K562 (cell line): ENCODE measurements at regions not wholly inside any gene's neighbourhood (a gene's known extent, or its start where the extent isn't known, plus 50 kb on each side); places are given as distances from the start of the nearest gene placed in this dataset.

Experiments used
- ATAC-seq: fragments of 200-7000 bp; cut with Tn5 transposase; 3 replicates; pipeline ENCODE4 v1.9.1; 2020; ENCODE audit warnings: moderate library complexity
- BruUV-seq: library from RNA; stranded (reverse); fragments of 400-500 nt; replicated peaks from 2 replicates; lab custom pipeline; 2021; lab: Mats Ljungman, UMichigan
- CTCF ChIA-PET: fragments of 300-600 bp; formaldehyde crosslinking; extraction: SDS; loops from one replicate; lab custom pipeline; 2021; ENCODE audit warnings: low intra/inter-chr PET ratio; lab: Yijun Ruan, JAX
- POLR2A ChIA-PET: fragments of 300-600, 350-650 bp; sonication (Branson Sonifier 250); formaldehyde crosslinking; extraction: SDS; loops from one replicate; lab custom pipeline; 2021; ENCODE audit warnings: antibody characterized with exemption, inconsistent platforms; lab: Yijun Ruan, JAX
- DNase-seq, 4 experiments: peaks; one replicate each; pipeline versions ENCODE4 v3.0.0 to v3.0.0-alpha.2; 2011 to 2018; ENCODE audit warnings: low spot score in 3 of 4, mixed read lengths in 3 of 4; ENCODE audit errors: extremely low read depth in 1 of 4
- FAIRE-seq: peaks from 2 replicates; lab custom pipeline; 2011; peaks lifted over from hg19 to GRCh38; lab: Jason Lieb, UNC
- H2AFZ ChIP-seq: 2 replicates; pipeline ENCODE4 v1.6.0; 2011; ENCODE audit warnings: low read depth, low read length, control low read depth, inconsistent platforms
- H3K27ac ChIP-seq: fragments of 200-600 bp; 3 replicates; pipeline ENCODE4 v1.8.0; 2011; ENCODE audit warnings: low read depth, mild to moderate bottlenecking, control low read depth, inconsistent platforms, low read length, moderate library complexity, mixed read lengths; ENCODE audit errors: extremely low read depth
- H3K27me3 ChIP-seq, 2 experiments: fragments of 300-600 bp in 1 of 2; 2 replicates in 1 of 2; 3 replicates in 1 of 2; pipeline versions ENCODE4 v1.6.0 to v1.8.0; 2011; ENCODE audit warnings: inconsistent platforms in 2 of 2, low read length in 2 of 2, mild to moderate bottlenecking in 1 of 2, mixed read lengths in 1 of 2, moderate library complexity in 1 of 2; ENCODE audit not compliant: control insufficient read depth in 2 of 2, insufficient read depth in 2 of 2
- H3K36me3 ChIP-seq: fragments of 300-600 bp; 3 replicates; pipeline ENCODE4 v1.8.0; 2011; ENCODE audit warnings: mild to moderate bottlenecking, low read length, inconsistent platforms; ENCODE audit not compliant: control insufficient read depth, insufficient read depth
- H3K4me1 ChIP-seq, 2 experiments: fragments of 200-600 bp in 1 of 2; replicated peaks in 1 of 2; 2 replicates in 1 of 2; 3 replicates in 1 of 2; pipeline versions ENCODE4 v1.5.1 to v1.8.0; 2011; ENCODE audit warnings: inconsistent platforms in 2 of 2, low read length in 2 of 2, mild to moderate bottlenecking in 1 of 2, mixed read lengths in 1 of 2, moderate library complexity in 1 of 2; ENCODE audit not compliant: control insufficient read depth in 2 of 2, insufficient read depth in 2 of 2
- H3K4me2 ChIP-seq: 2 replicates; pipeline ENCODE4 v1.6.1; 2011; ENCODE audit warnings: low read length, control low read depth, inconsistent platforms, mixed read lengths; ENCODE audit not compliant: insufficient read depth
- H3K4me3 ChIP-seq: fragments of 200-600 bp; sonication (generic), shearing (Covaris generic); 2 replicates; pipeline ENCODE4 v1.5.1; 2016; ENCODE audit warnings: control low read depth, inconsistent platforms
- H3K79me2 ChIP-seq: fragments of 200-600 bp; 3 replicates; pipeline ENCODE4 v1.8.0; 2011; ENCODE audit warnings: low read length, inconsistent platforms; ENCODE audit not compliant: control insufficient read depth, insufficient read depth
- H3K9ac ChIP-seq, 2 experiments: 2 replicates each; pipeline versions ENCODE4 v1.6.0 to v1.6.1; 2011; ENCODE audit warnings: low read depth in 2 of 2, low read length in 2 of 2, control low read depth in 1 of 2, inconsistent platforms in 1 of 2, mild to moderate bottlenecking in 1 of 2, mixed read lengths in 1 of 2; ENCODE audit not compliant: insufficient read depth in 1 of 2
- H3K9me1 ChIP-seq: one replicate; pipeline ENCODE4 v1.6.0; 2011; ENCODE audit warnings: inconsistent platforms, mild to moderate bottlenecking, low read length, moderate library complexity; ENCODE audit not compliant: control insufficient read depth, insufficient read depth
- H3K9me3 ChIP-seq: replicated peaks from 2 replicates; pipeline ENCODE4 v1.5.1; 2011; ENCODE audit warnings: low read depth, low read length, inconsistent platforms; ENCODE audit not compliant: control insufficient read depth, insufficient read depth
- H4K20me1 ChIP-seq: replicated peaks from 2 replicates; pipeline ENCODE4 v1.6.1; 2011; ENCODE audit warnings: low read length, inconsistent platforms, mixed read lengths; ENCODE audit not compliant: control insufficient read depth, insufficient read depth
- CHD2 ChIP-seq: IDR thresholded peaks from 2 replicates; pipeline ENCODE4 v1.6.1; 2011; ENCODE audit warnings: low read depth, low read length
- DIDO1 ChIP-seq: fragments of 450-650 bp; IDR thresholded peaks from 2 replicates; pipeline ENCODE4 v1.6.1; 2016; ENCODE audit warnings: low read depth, missing biosample characterization, missing genetic modification characterization
- FOSL1 ChIP-seq: fragments of 200-800 bp; sonication (Bioruptor generic); conservative IDR thresholded peaks from 2 replicates; pipeline ENCODE4 v1.6.1; 2016; ENCODE audit warnings: missing genetic modification characterization, missing compliant biosample characterization
- HNRNPUL1 ChIP-seq: fragments of 200-400 bp; formaldehyde crosslinking; IDR thresholded peaks from 2 replicates; pipeline ENCODE4 v1.6.1; 2017; ENCODE audit warnings: low read length
- ILF3 ChIP-seq: fragments of 450-650 bp; IDR thresholded peaks from 2 replicates; pipeline ENCODE4 v1.6.1; 2018; ENCODE audit warnings: antibody characterized with exemption, mild to moderate bottlenecking, moderate library complexity, borderline replicate concordance
- MECOM ChIP-seq: fragments of 250-450 bp; sonication (Bioruptor Pico); IDR thresholded peaks from 2 replicates; pipeline ENCODE4 v1.8.0; 2022; ENCODE audit warnings: inconsistent platforms
- MXD1 ChIP-seq: fragments of 250-450 bp; sonication (Bioruptor Pico); IDR thresholded peaks from 2 replicates; pipeline ENCODE4 v1.8.0; 2021; ENCODE audit warnings: borderline replicate concordance, mild to moderate bottlenecking, moderate library complexity; ENCODE audit not compliant: poor library complexity, severe bottlenecking
- NFE2 ChIP-seq: IDR thresholded peaks from 2 replicates; pipeline ENCODE4 v1.6.1; 2014; ENCODE audit warnings: antibody characterized with exemption, low read depth
- NR2C1 ChIP-seq, 2 experiments: fragments of 450-650 bp; IDR thresholded peaks; 2 replicates each; pipeline ENCODE4 v1.6.1; 2017; ENCODE audit warnings: mild to moderate bottlenecking in 2 of 2, antibody characterized with exemption in 1 of 2, inconsistent platforms in 1 of 2, missing compliant biosample characterization in 1 of 2, missing genetic modification characterization in 1 of 2
- RBM17 ChIP-seq: fragments of 200-400 bp; formaldehyde crosslinking; IDR thresholded peaks from 2 replicates; pipeline ENCODE4 v1.6.1; 2017; ENCODE audit warnings: low read depth, mild to moderate bottlenecking, low read length, borderline replicate concordance
- SETDB1 ChIP-seq: IDR thresholded peaks from one replicate; pipeline ENCODE4 v1.6.1; 2012; ENCODE audit warnings: low read length, control low read depth, inconsistent platforms
- TAF7 ChIP-seq: fragments of 450-650 bp; IDR thresholded peaks from 2 replicates; pipeline ENCODE4 v1.6.1; 2016; ENCODE audit warnings: missing genetic modification characterization, missing compliant biosample characterization
- WGBS: fragments of 100-300 bp; shearing (Covaris generic); methylation state at CpG from one replicate; pipeline ENCODE4 v1.1.6; 2016; ENCODE audit warnings: low coverage, mixed read lengths; ENCODE audit not compliant: insufficient coverage; ENCODE audit errors: missing lambda C conversion rate; 5-methylcytosine and 5-hydroxymethylcytosine counted together
- in situ Hi-C: fragments of 300-500 bp; cut with MboI; formaldehyde crosslinking; loops from 4 replicates; pipeline ENCODE4 v1.15.0; 2018; ENCODE audit warnings: inconsistent platforms, mixed read lengths
- intact Hi-C: fragments of 100-400 bp; cut with micrococcal nuclease; formaldehyde crosslinking; loops from 2 replicates; pipeline ENCODE4 v1.14.2; 2022
- TF ChIP-seq, protein P1 (sequence below): fragments of 250-450 bp; sonication (Bioruptor Pico); IDR thresholded peaks from 2 replicates; pipeline ENCODE4 v1.8.0; 2022; ENCODE audit warnings: inconsistent platforms, mild to moderate bottlenecking, moderate library complexity, borderline replicate concordance
- TF ChIP-seq, protein P2 (sequence below): fragments of 450-650 bp; conservative IDR thresholded peaks from 2 replicates; pipeline ENCODE4 v1.6.1; 2016; ENCODE audit warnings: missing genetic modification characterization, low read depth, mild to moderate bottlenecking, missing compliant biosample characterization, moderate library complexity

DNA sequence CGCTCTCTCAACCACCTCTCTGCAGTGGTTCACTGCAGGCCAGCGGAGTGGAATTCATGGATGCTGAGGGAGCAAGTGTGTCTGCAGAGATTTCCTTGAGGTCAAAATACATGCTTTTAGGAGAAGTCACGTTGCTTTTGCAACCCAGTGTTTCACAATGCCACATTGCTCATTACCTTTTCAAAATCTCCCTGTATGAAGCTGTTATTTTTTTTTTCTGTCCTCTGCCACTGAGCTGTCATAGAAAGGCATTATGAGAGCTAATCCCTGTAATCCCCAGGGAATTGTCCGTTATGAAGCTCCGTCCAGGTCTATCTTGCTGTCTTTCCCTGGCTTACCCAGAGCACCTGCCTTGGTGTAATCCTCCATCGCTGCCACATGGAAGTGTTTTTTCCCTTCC lies 60.5 kb upstream of the SLC22A23 start:
- Histone ChIP-seq H4K20me1 (0 out of 2 replicates have a peak, but pooled peaks cover 3% of the 10 kb centered on the region), H3K27me3 (peaks cover 33 to 68% of the 10 kb centered on the region in 2 experiments), H3K9me1 (no peaks in the 10 kb centered on the region), H3K79me2 (no peaks in the 10 kb centered on the region), H3K4me3 (no peak overlapping the region), H3K4me2 (no peak overlapping the region), H3K9ac (no peak overlapping the region), H3K36me3 (no peaks in the 10 kb centered on the region), H3K27ac (no peak overlapping the region), H3K4me1 (0 out of 5 replicates have a peak, but pooled peaks cover 0 to 3% of the 10 kb centered on the region in 2 experiments), H2AFZ (no peak overlapping the region), H3K9me3 (no peaks in the 10 kb centered on the region)
- ChIA-PET POLR2A (interaction anchor here (0.6 kb wide), 2 partner anchors 35 to 95 kb away, joined by 4 read pairs; no protein-coding TSS in a partner anchor), CTCF (no interaction called here)
- no TSS peak for BruUV-seq
- TF ChIP-seq ILF3 (no peak), DIDO1 (tag) (no peak), MXD1 (CRISPR knock-in tag) (no peak), NR2C1 (IDR thresholded peaks at IDR 0.05) (no peak), NR2C1 (tag; IDR thresholded peaks at IDR 0.05) (no peak), NFE2 (no peak), TAF7 (no peak), SETDB1 (no peak), HNRNPUL1 (no peak), MECOM (no peak), CHD2 (no peak), FOSL1 (tag) (no peak), RBM17 (no peak)
- TF ChIP-seq, protein P1, sequence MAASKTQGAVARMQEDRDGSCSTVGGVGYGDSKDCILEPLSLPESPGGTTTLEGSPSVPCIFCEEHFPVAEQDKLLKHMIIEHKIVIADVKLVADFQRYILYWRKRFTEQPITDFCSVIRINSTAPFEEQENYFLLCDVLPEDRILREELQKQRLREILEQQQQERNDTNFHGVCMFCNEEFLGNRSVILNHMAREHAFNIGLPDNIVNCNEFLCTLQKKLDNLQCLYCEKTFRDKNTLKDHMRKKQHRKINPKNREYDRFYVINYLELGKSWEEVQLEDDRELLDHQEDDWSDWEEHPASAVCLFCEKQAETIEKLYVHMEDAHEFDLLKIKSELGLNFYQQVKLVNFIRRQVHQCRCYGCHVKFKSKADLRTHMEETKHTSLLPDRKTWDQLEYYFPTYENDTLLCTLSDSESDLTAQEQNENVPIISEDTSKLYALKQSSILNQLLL, result no peak
- TF ChIP-seq, protein P2, sequence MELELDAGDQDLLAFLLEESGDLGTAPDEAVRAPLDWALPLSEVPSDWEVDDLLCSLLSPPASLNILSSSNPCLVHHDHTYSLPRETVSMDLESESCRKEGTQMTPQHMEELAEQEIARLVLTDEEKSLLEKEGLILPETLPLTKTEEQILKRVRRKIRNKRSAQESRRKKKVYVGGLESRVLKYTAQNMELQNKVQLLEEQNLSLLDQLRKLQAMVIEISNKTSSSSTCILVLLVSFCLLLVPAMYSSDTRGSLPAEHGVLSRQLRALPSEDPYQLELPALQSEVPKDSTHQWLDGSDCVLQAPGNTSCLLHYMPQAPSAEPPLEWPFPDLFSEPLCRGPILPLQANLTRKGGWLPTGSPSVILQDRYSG (tag), result no peak
- no peak for ATAC-seq
- in situ Hi-C loops, result no loop called here
- FAIRE-seq, result peak; percentile 15
- WGBS, result 7% methylated on average over 6 of the region's 6 CpGs
- no peak for DNase-seq
- intact Hi-C loops, result no loop called here
